Smooth muscle cell (in vitro differentiated cells): ENCODE measurements at regions not wholly inside any gene's neighbourhood (a gene's known extent, or its start where the extent isn't known, plus 50 kb on each side); places are given as distances from the start of the nearest gene placed in this dataset. TPM values are rescaled to one million over a fixed set of nuclear protein-coding genes. Genes with fewer than 3 reads are reported as not detected.
A peak's percentile ranks its signal among the peaks of the same experiment; 100 is the strongest.

Source experiments
- DNase-seq: peaks from one replicate; lab custom pipeline; 2025; ENCODE audit not compliant: unreplicated experiment; lab: John Stamatoyannopoulos, UW
- H2AFZ ChIP-seq: fragments of 200-600 bp; sonication (generic); 2 replicates; pipeline ENCODE4 v1.6.0; 2016; ENCODE audit warnings: antibody characterized with exemption, low read depth, mild to moderate bottlenecking
- H3F3A ChIP-seq: fragments of 200-600 bp; sonication (generic); 2 replicates; pipeline ENCODE4 v1.6.0; 2017; ENCODE audit warnings: antibody characterized with exemption, low read depth
- H3K27ac ChIP-seq: fragments of 200-600 bp; sonication (generic); 2 replicates; pipeline ENCODE4 v1.5.1; 2016; ENCODE audit warnings: low read depth, mild to moderate bottlenecking
- H3K27me3 ChIP-seq: fragments of 200-600 bp; sonication (generic); 2 replicates; pipeline ENCODE4 v1.6.1; 2016; ENCODE audit warnings: low read depth, mild to moderate bottlenecking
- H3K36me3 ChIP-seq: fragments of 200-600 bp; sonication (generic); 2 replicates; pipeline ENCODE4 v1.5.1; 2016; ENCODE audit warnings: low read depth
- H3K4me1 ChIP-seq: fragments of 200-600 bp; sonication (generic); 2 replicates; pipeline ENCODE4 v1.5.1; 2016; ENCODE audit warnings: low read depth
- H3K4me2 ChIP-seq: fragments of 200-600 bp; sonication (generic); 2 replicates; pipeline ENCODE4 v1.6.0; 2016; ENCODE audit warnings: mild to moderate bottlenecking
- H3K4me3 ChIP-seq: fragments of 200-600 bp; sonication (generic); 2 replicates; pipeline ENCODE4 v1.5.1; 2016; ENCODE audit warnings: mild to moderate bottlenecking
- H3K79me2 ChIP-seq: fragments of 200-600 bp; sonication (generic); 2 replicates; pipeline ENCODE4 v1.6.0; 2016; ENCODE audit warnings: low read depth, mild to moderate bottlenecking
- H3K9ac ChIP-seq: fragments of 200-600 bp; sonication (generic); 2 replicates; pipeline ENCODE4 v1.6.0; 2016; ENCODE audit warnings: low read depth
- H3K9me3 ChIP-seq: fragments of 200-600 bp; sonication (generic); replicated peaks from 2 replicates; pipeline ENCODE4 v1.5.1; 2016; ENCODE audit warnings: low read depth
- H4K20me1 ChIP-seq: fragments of 200-600 bp; sonication (generic); 2 replicates; pipeline ENCODE4 v1.6.0; 2016; ENCODE audit warnings: low read depth
- WGBS: methylation state at CpG from one replicate; pipeline ENCODE4 v1.1.7; 2016; ENCODE audit warnings: low lambda C conversion rate; 5-methylcytosine and 5-hydroxymethylcytosine counted together
- small RNA-seq: library from RNA; depleted of rRNA; stranded (forward); fragments of <200 nt; gene quantifications from one replicate; pipeline ENCODE3, GENCODE V24; 2014
- TF ChIP-seq, protein P1 (sequence below): fragments of 200-600 bp; sonication (generic); IDR thresholded peaks from 2 replicates; pipeline ENCODE4 v1.5.1; 2017; ENCODE audit warnings: borderline replicate concordance, mild to moderate bottlenecking, antibody characterized with exemption; ENCODE audit not compliant: insufficient read depth, poor library complexity, severe bottlenecking

GRCh38 chrX:36957425-36958328 is 50.5 kb upstream of the FAM47C start:
- no peaks in the 10 kb centered on the region for H3K36me3 ChIP-seq
- H3K4me2 ChIP-seq, result peak overlapping the region; percentile 95
- H2AFZ ChIP-seq, result peak overlapping the region; percentile 66
- TF ChIP-seq, protein P1, sequence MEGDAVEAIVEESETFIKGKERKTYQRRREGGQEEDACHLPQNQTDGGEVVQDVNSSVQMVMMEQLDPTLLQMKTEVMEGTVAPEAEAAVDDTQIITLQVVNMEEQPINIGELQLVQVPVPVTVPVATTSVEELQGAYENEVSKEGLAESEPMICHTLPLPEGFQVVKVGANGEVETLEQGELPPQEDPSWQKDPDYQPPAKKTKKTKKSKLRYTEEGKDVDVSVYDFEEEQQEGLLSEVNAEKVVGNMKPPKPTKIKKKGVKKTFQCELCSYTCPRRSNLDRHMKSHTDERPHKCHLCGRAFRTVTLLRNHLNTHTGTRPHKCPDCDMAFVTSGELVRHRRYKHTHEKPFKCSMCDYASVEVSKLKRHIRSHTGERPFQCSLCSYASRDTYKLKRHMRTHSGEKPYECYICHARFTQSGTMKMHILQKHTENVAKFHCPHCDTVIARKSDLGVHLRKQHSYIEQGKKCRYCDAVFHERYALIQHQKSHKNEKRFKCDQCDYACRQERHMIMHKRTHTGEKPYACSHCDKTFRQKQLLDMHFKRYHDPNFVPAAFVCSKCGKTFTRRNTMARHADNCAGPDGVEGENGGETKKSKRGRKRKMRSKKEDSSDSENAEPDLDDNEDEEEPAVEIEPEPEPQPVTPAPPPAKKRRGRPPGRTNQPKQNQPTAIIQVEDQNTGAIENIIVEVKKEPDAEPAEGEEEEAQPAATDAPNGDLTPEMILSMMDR, result peak; percentile 21
- WGBS, result 1% methylated on average over 45 of the region's 91 CpGs
- no peak for DNase-seq
- H3K9ac ChIP-seq, result no peak overlapping the region
- no peaks in the 10 kb centered on the region for H4K20me1 ChIP-seq
- no peaks in the 10 kb centered on the region for H3F3A ChIP-seq
- peak overlapping the region; percentile 60 for H3K4me3 ChIP-seq
- no peaks in the 10 kb centered on the region for H3K9me3 ChIP-seq
- no peaks in the 10 kb centered on the region for H3K4me1 ChIP-seq
- no peaks in the 10 kb centered on the region for H3K79me2 ChIP-seq
- no peak overlapping the region for H3K27ac ChIP-seq
- peaks cover 42% of the 10 kb centered on the region for H3K27me3 ChIP-seq

Small RNAs in the stretch of these regions (small RNA-seq; reads per million reads assigned to genes)
- not detected for gene BX842568.4
